Muscle of leg (tissue), 3 donors: ENCODE measurements at regions not wholly inside any gene's neighbourhood (a gene's known extent, or its start where the extent isn't known, plus 50 kb on each side); places are given as distances from the start of the nearest gene placed in this dataset.

Source experiments
- DNase-seq: peaks from one replicate; pipeline ENCODE4 v3.0.0; 2013
- H3K27ac ChIP-seq: one replicate; pipeline ENCODE4 v1.5.1; 2013; ENCODE audit warnings: mild to moderate bottlenecking, low read length, control low read depth
- H3K27me3 ChIP-seq: one replicate; pipeline ENCODE4 v1.6.1; 2013; ENCODE audit warnings: low read length; ENCODE audit not compliant: control insufficient read depth, insufficient read depth
- H3K36me3 ChIP-seq: one replicate; pipeline ENCODE4 v1.6.1; 2013; ENCODE audit warnings: low read length; ENCODE audit not compliant: control insufficient read depth, insufficient read depth
- H3K4me1 ChIP-seq: one replicate; pipeline ENCODE4 v1.6.1; 2013; ENCODE audit warnings: low read length; ENCODE audit not compliant: control insufficient read depth, insufficient read depth
- H3K4me3 ChIP-seq: one replicate; pipeline ENCODE4 v1.5.1; 2013; ENCODE audit warnings: low read length, control low read depth
- H3K9me3 ChIP-seq: replicated peaks from 2 replicates; pipeline ENCODE4 v1.6.1; 2013; ENCODE audit warnings: low read depth, low read length; ENCODE audit not compliant: control insufficient read depth
- WGBS: methylation state at CpG from one replicate; pipeline ENCODE4 v1.1.5; 2013; ENCODE audit warnings: missing lambda C conversion rate; ENCODE audit not compliant: insufficient coverage; 5-methylcytosine and 5-hydroxymethylcytosine counted together

DNA sequence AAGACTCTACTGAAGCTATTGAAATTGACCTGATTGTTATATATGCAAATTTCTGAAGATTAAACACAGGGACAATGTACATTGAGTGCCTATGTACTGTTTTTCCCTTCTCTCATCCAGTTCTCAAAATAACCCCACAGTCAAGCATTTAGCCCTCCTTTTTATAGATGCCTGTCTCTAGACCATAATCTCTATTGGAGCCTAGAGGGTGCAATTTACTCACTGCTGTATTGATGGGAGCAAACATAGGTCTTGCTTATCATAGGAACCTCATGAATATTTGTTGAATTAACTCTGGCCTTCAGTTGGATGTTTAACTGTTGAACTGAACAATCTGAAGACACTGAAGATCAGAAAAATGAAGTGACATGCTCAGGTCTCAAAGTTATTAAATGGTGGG is 183.0 kb downstream of the RFC3 start:
- Histone ChIP-seq H3K4me1 (peaks cover 14% of the 10 kb centered on the region), H3K27me3 (no peaks in the 10 kb centered on the region), H3K27ac (no peak overlapping the region)

DNA sequence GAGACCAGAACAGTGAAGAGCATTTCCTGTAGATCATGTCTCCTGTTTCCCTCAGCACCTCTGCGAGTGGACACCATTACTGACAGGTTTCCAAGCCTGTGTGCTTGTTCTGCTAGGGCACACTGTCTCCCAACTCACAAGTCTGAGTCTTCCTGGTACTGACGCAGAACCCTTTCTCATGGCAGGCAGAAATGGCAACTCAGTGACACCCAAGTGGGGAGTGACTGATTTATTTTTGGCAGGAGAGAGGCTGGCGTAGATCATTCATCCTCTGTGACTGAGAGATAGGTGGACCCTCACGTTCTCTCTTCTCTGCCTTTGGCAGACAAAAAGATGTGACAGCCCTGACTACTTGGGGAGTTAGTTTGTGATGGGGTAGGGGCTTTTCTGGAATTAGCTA is 183.4 kb downstream of the RFC3 start:
- Histone ChIP-seq H3K9me3 (no peaks in the 10 kb centered on the region), H3K27me3 (no peaks in the 10 kb centered on the region), H3K4me1 (peaks cover 14% of the 10 kb centered on the region), H3K36me3 (no peaks in the 10 kb centered on the region), H3K27ac (no peak overlapping the region), H3K4me3 (no peak overlapping the region)
- 83% methylated on average over 4 of the region's 4 CpGs for WGBS
- DNase-seq, result no peak

More for the DNA sequence above, 183.0 kb downstream of the RFC3 start:
- H3K4me3 ChIP-seq, result no peak overlapping the region
- H3K36me3 ChIP-seq, result no peaks in the 10 kb centered on the region
- DNase-seq, result no peak
- H3K9me3 ChIP-seq, result no peaks in the 10 kb centered on the region

DNA sequence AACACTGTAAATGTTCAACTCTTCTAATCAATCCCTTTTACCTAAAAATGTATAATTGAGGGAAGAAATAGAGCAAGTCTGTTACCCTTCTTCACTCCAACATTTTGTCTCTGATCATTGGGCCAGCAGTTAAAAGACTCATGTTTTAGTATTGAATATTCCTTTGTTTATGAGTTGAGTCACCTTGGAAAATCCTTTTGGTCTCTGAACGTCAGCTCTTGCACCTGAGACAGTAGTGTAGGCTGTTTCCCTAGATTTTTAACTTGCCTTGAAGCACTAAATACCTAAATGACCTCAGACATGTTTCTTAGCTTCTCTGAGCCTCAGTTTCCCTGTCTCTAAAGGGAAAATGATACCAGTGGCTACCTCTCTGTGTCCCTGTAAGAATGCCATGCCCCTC is 184.2 kb downstream of the RFC3 start:
- Histone ChIP-seq H3K27ac (no peak overlapping the region), H3K9me3 (no peaks in the 10 kb centered on the region), H3K4me1 (peaks cover 14% of the 10 kb centered on the region), H3K27me3 (no peaks in the 10 kb centered on the region), H3K36me3 (no peaks in the 10 kb centered on the region), H3K4me3 (no peak overlapping the region)
- no peak for DNase-seq
- WGBS, result no CpG with 5 or more reads among the region's 1 CpG

DNA sequence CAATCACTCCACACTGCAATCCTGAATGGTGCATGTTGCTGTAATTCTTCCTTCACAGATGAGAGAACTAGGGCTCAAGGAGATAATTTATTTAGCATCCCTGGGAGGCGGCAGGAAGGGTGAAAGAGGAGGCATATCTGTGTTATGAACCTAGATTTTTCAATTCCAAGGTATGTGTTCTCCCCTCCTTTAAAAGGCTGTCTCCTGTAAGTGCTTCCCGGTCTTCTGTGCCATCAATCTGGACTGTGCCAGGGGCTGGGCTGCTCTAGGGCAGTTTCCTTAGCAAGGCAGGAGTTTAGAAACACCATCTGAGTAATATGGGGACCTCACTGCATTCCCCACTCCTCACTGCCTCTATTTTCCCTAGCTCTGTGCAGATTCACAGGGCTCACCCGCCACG is 185.0 kb downstream of the RFC3 start:
- peaks cover 14% of the 10 kb centered on the region for H3K4me1 ChIP-seq
- no peaks in the 10 kb centered on the region for H3K36me3 ChIP-seq
- H3K4me3 ChIP-seq, result no peak overlapping the region
- no peak overlapping the region for H3K27ac ChIP-seq
- no peaks in the 10 kb centered on the region for H3K9me3 ChIP-seq
- WGBS, result 58% methylated on average over 3 of the region's 4 CpGs
- no peaks in the 10 kb centered on the region for H3K27me3 ChIP-seq
- no peak for DNase-seq

DNA sequence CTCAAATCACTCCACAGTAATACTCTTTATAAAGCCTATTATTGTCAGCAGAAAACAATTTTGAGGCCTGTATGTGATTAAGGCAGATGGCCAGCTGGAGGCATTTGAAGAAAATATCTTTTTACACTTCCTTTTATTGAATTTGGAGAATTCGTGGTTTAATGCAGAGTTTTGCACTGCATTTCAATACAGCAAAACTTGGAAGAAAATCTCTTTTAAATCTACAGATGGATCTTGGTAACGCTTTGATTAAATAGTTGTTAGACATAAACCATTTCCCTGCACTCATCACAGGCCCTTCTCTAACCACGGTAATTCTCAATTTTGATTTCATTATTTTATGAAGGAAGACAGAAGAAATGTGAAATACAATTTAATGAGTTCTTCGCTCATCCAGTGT is 185.7 kb downstream of the RFC3 start:
- Histone ChIP-seq H3K4me1 (peaks cover 14% of the 10 kb centered on the region), H3K27me3 (no peaks in the 10 kb centered on the region), H3K4me3 (no peak overlapping the region), H3K36me3 (no peaks in the 10 kb centered on the region), H3K27ac (peak overlapping the region; percentile 20), H3K9me3 (no peaks in the 10 kb centered on the region)
- DNase-seq, result peak; percentile 58
- WGBS, result no CpG with 5 or more reads among the region's 4 CpGs

DNA sequence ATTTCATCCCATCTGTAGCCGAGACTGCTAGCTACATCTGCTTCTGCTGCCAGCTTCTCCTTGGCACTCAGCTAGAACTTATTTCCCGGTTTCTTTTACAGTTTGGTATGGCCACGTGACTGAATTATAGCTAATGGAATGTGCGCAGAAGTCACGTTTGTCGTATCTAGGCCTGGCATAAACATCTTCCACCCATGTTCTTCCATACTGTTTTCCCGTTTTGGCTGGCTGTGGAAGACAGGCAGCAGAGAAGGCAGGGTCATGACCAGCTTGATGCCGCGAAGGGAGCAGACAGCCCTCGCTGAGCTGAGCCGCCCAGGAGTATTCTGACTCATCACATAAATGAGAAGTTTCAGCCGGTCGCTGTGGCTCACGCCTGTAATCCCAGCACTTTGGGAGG is 186.7 kb downstream of the RFC3 start:
- Histone ChIP-seq H3K4me1 (peaks cover 14% of the 10 kb centered on the region), H3K36me3 (no peaks in the 10 kb centered on the region), H3K9me3 (no peaks in the 10 kb centered on the region), H3K27me3 (no peaks in the 10 kb centered on the region), H3K27ac (peak overlapping the region; percentile 54), H3K4me3 (no peak overlapping the region)
- peak; percentile 77 for DNase-seq
- WGBS, result 92% methylated on average over 10 of the region's 14 CpGs

DNA sequence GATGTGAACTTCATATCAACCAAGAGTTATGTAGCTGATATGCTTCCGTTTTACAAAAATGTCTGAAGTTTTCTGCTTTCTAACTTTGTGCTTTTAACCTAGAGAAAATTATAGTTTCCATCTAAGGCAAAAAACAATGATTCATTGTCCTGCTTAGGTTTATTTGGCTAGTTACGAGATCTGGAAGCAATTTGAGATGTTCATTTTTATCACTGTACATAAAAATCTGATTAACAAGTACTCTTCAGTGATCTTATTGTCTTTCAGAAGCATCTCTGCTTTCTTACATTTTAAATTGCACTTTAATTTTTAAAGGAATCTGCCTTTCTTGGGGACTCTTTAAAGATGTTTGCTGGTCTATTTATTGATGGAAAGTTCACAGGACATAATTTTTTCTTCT is 188.1 kb downstream of the RFC3 start:
- no peaks in the 10 kb centered on the region for H3K27me3 ChIP-seq
- H3K36me3 ChIP-seq, result no peaks in the 10 kb centered on the region
- peaks cover 14% of the 10 kb centered on the region for H3K4me1 ChIP-seq
- no peaks in the 10 kb centered on the region for H3K9me3 ChIP-seq
- no peak overlapping the region for H3K27ac ChIP-seq
- H3K4me3 ChIP-seq, result no peak overlapping the region
- no peak for DNase-seq
- no CpG with 5 or more reads among the region's 2 CpGs for whole genome bisulfite sequencing

DNA sequence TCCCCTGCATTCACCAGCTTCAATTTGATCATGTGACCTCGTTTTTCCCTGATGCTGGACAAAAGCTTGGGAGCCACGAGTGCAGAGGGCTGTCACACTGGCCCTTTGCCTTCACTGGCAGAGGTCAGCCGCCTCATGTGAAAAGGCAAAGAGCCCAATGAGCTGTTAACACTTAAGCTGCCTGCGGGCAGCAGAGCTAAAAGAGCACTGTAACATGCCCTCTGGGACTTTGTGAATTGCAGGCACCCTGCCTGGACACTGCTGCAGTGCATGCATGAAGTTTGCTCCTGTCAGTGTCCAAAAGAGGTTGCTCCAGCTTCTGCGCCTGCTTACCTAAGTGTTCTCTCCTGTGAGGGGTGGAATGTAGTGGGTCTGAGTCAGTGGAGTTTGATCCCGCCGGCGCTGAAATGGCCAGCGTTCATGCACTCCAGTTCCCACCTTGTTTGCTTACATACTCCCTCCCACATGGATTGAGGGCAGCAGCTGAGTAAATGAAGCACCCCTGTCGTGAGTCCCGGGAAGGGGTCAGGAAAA is 193.7 kb downstream of the RFC3 start:
- 51% methylated on average over 4 of the region's 11 CpGs for WGBS
- Histone ChIP-seq H3K4me3 (no peak overlapping the region), H3K36me3 (no peaks in the 10 kb centered on the region), H3K4me1 (no peaks in the 10 kb centered on the region), H3K27ac (no peak overlapping the region), H3K27me3 (no peaks in the 10 kb centered on the region), H3K9me3 (no peaks in the 10 kb centered on the region)
- DNase-seq, result no peak

DNA sequence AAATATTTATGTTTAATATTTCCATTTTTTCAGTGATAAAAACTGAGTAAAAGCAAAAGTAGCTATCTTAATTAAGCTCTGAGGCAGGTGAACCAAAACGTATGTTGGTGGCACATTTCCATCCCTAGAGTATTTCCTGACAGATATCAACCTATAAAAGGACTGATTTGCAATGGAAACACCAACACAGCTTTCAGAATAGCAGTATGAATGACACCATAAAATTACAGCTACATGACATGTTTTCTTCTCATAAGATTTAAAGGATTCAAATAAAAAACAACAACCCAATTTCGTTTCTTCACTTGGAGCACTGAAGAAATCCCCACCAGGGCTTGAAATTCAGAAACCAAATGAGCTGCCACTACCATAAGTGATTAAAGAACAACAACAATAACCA is 194.4 kb downstream of the RFC3 start:
- Histone ChIP-seq H3K4me3 (no peak overlapping the region), H3K9me3 (no peaks in the 10 kb centered on the region), H3K36me3 (no peaks in the 10 kb centered on the region), H3K27me3 (no peaks in the 10 kb centered on the region), H3K27ac (no peak overlapping the region), H3K4me1 (no peaks in the 10 kb centered on the region)
- DNase-seq, result no peak
- 71% methylated on average over 1 of the region's 2 CpGs for WGBS

DNA sequence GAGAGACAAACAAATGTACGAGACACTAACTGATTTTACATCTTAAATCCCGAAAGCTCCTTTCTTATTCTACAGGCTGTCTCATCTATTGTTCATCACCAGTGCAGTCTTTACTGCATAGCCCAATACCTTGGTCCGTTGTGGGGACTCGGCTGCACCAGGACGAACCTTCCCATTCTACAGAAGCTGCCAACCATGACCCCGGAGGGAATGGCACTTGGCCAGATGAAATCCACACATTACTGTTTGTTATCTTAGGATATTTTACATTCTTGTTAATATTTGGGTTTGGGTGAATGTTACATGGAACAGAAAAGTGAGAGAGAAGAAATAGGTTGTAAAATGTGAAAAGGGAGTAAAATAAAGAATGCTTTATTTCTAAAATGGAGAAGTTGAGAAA is 195.1 kb downstream of the RFC3 start:
- Histone ChIP-seq H3K27ac (no peak overlapping the region), H3K36me3 (no peaks in the 10 kb centered on the region), H3K27me3 (no peaks in the 10 kb centered on the region), H3K4me3 (no peak overlapping the region), H3K9me3 (no peaks in the 10 kb centered on the region), H3K4me1 (no peaks in the 10 kb centered on the region)
- WGBS, result 94% methylated on average over 2 of the region's 6 CpGs
- no peak for DNase-seq

DNA sequence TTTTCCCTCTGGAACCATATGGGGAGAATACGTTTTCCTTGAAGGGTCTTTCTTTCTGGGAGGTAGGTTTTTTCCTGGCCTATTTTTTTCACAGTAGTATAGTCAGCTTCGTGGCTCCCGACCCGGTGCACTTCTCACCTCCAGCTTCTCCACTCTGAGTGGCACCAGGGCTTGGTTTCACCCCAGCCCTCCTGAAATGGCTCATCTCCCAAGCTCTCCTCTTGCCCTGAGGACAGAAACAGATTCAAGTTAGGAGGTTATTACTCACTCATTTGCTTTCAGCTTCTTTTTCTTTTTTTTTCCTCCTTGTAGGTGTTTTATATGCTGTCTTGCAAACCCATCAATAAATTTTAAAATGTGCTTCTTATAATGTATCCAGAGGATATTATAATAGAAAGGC is 199.3 kb downstream of the RFC3 start:
- H3K9me3 ChIP-seq, result peaks cover 5% of the 10 kb centered on the region
- H3K27ac ChIP-seq, result no peak overlapping the region
- H3K27me3 ChIP-seq, result no peaks in the 10 kb centered on the region
- DNase-seq, result no peak
- no peak overlapping the region for H3K4me3 ChIP-seq
- H3K36me3 ChIP-seq, result no peaks in the 10 kb centered on the region
- WGBS, result 62% methylated on average over 3 of the region's 4 CpGs
- H3K4me1 ChIP-seq, result no peaks in the 10 kb centered on the region
